WERI-Rb-1 (cell line): ENCODE measurements at regions not wholly inside any gene's neighbourhood (a gene's known extent, or its start where the extent isn't known, plus 50 kb on each side); places are given as distances from the start of the nearest gene placed in this dataset.

Experiments
- DNase-seq: peaks from one replicate; pipeline ENCODE4 v3.0.0-alpha.2; 2020
- H3K27ac ChIP-seq: fragments of 250-450 bp; sonication (Bioruptor Pico); 2 replicates; pipeline ENCODE4 v1.5.1; 2020; ENCODE audit warnings: mild to moderate bottlenecking, moderate library complexity
- H3K27me3 ChIP-seq: fragments of 250-450 bp; sonication (Bioruptor Pico); 2 replicates; pipeline ENCODE4 v1.5.1; 2021; ENCODE audit warnings: mild to moderate bottlenecking, low read depth, moderate library complexity; ENCODE audit not compliant: insufficient read depth, severe bottlenecking
- H3K36me3 ChIP-seq: fragments of 250-450 bp; sonication (Bioruptor Pico); 2 replicates; pipeline ENCODE4 v1.5.1; 2020; ENCODE audit warnings: mild to moderate bottlenecking, moderate library complexity
- H3K4me3 ChIP-seq: 2 replicates; pipeline ENCODE4 v1.5.1; 2011; ENCODE audit warnings: low read depth, mild to moderate bottlenecking, control low read depth, low read length
- H3K9me3 ChIP-seq: fragments of 250-450 bp; sonication (Bioruptor Pico); 2 replicates; pipeline ENCODE4 v1.5.1; 2021; ENCODE audit warnings: mild to moderate bottlenecking, moderate library complexity; ENCODE audit not compliant: severe bottlenecking
- TF ChIP-seq, protein P1 (sequence below): IDR thresholded peaks from 2 replicates; pipeline ENCODE4 v1.5.1; 2011; ENCODE audit warnings: low read depth, mild to moderate bottlenecking, control low read depth, inconsistent platforms, low read length

- no peaks in the 10 kb centered on the region for H3K27me3 ChIP-seq
Measured at GRCh38 chr2:155872396-155872795, 460.1 kb downstream of the NR4A2 start.

GRCh38 chr2:155871940-155872339 lies 460.6 kb downstream of the NR4A2 start:
- Histone ChIP-seq H3K27me3 (no peaks in the 10 kb centered on the region), H3K36me3 (no peaks in the 10 kb centered on the region), H3K9me3 (no peaks in the 10 kb centered on the region), H3K4me3 (no peak overlapping the region), H3K27ac (no peak overlapping the region)
- TF ChIP-seq, protein P1, sequence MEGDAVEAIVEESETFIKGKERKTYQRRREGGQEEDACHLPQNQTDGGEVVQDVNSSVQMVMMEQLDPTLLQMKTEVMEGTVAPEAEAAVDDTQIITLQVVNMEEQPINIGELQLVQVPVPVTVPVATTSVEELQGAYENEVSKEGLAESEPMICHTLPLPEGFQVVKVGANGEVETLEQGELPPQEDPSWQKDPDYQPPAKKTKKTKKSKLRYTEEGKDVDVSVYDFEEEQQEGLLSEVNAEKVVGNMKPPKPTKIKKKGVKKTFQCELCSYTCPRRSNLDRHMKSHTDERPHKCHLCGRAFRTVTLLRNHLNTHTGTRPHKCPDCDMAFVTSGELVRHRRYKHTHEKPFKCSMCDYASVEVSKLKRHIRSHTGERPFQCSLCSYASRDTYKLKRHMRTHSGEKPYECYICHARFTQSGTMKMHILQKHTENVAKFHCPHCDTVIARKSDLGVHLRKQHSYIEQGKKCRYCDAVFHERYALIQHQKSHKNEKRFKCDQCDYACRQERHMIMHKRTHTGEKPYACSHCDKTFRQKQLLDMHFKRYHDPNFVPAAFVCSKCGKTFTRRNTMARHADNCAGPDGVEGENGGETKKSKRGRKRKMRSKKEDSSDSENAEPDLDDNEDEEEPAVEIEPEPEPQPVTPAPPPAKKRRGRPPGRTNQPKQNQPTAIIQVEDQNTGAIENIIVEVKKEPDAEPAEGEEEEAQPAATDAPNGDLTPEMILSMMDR: no peak
- DNase-seq: no peak

More at GRCh38 chr2:155872396-155872795, 460.1 kb downstream of the NR4A2 start:
- no peak overlapping the region for H3K27ac ChIP-seq
- H3K9me3 ChIP-seq: no peaks in the 10 kb centered on the region
- no peak overlapping the region for H3K4me3 ChIP-seq
- H3K36me3 ChIP-seq: no peaks in the 10 kb centered on the region
- no peak for DNase-seq
- TF ChIP-seq, protein P1: no peak

GRCh38 chr2:155867564-155867963 lies 465.0 kb downstream of the NR4A2 start:
- DNase-seq: no peak
- no peaks in the 10 kb centered on the region for H3K36me3 ChIP-seq
- H3K27me3 ChIP-seq: no peaks in the 10 kb centered on the region
- no peak overlapping the region for H3K27ac ChIP-seq
- no peaks in the 10 kb centered on the region for H3K9me3 ChIP-seq
- TF ChIP-seq, protein P1: no peak
- H3K4me3 ChIP-seq: no peak overlapping the region

- Histone ChIP-seq H3K4me3 (no peak overlapping the region), H3K27me3 (no peaks in the 10 kb centered on the region), H3K9me3 (no peaks in the 10 kb centered on the region), H3K27ac (no peak overlapping the region), H3K36me3 (no peaks in the 10 kb centered on the region)
- DNase-seq: no peak
- TF ChIP-seq, protein P1: no peak
Measured at GRCh38 chr2:155866477-155866876, 466.0 kb downstream of the NR4A2 start.

DNA sequence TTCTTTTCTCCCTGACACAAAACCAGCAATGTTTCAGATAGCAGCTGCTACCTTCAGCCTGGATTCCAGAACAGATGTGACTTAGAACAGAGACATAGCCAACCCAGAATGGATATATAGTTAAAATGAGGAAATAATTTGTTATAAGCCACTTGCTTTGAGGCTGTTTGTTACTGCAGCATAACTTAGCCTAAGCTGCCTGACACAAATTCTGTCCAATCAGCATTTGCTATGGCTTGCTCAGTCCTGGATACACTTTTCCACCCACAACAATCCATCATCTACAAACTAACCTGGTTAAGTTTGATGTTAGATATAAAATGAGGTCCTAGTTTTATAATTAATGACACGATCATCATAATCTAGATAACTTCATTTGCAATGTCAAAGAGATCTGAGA lies 480.4 kb downstream of the NR4A2 start:
- Histone ChIP-seq H3K36me3 (no peaks in the 10 kb centered on the region), H3K9me3 (no peaks in the 10 kb centered on the region), H3K4me3 (no peak overlapping the region), H3K27me3 (no peaks in the 10 kb centered on the region), H3K27ac (no peak overlapping the region)
- TF ChIP-seq, protein P1: no peak
- DNase-seq: no peak

DNA sequence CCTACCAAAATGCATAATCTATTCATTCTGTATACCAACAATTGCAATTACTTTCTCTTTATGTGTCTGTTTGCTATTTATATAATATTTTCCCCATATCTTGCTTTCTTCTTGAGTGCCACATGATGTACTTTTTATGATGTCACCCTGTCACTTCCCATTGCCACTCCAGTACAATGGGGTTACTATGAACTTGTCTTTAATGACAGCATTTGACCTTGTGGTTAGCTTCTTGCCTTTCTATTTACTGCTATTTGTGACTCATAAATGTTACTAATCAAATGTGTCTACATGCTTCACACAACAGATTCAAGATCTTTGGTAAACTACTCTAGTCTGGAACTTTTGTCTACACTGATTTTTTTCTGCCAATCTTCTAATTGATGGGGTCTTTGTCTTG lies 486.3 kb downstream of the NR4A2 start:
- Histone ChIP-seq H3K4me3 (no peak overlapping the region), H3K36me3 (no peaks in the 10 kb centered on the region), H3K27me3 (no peaks in the 10 kb centered on the region), H3K27ac (no peak overlapping the region), H3K9me3 (no peaks in the 10 kb centered on the region)
- TF ChIP-seq, protein P1: no peak
- DNase-seq: no peak
